ENCODE measurements at regions not wholly inside any gene's neighbourhood (a gene's known extent, or its start where the extent isn't known, plus 50 kb on each side); places are given as distances from the start of the nearest gene placed in this dataset.

DNA sequence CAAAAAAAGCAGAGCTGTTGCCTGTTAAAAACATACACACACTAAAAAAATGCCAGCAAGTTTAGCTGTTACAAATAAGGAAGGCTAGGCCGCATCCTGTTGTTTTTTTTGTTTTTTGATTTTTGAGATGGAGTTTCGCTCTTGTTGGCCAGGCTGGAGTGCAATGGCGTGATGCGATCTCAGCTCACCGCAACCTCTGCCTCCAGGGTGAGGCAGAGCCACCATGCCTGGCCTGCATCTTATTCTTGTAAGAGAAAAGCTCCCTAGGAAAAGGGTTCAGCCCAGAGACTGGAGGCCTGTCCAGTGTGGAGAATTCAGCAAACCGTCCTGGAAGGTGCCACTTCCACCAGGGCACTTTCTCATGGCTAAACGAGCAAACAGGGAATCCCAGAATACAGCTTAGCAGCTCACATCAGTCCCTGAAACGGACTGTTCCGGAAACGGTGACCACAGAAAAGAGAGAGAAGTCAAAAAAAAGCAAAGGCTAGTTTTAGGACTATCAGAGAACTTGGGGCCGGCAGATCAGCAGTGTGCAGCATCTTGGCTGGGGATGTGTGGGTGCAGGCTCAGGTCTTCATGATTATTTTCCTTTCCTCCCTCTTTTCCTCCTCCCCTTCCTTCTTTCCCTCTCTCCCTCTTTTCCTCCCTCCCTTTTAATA is 283.6 kb downstream of the AJAP1 start:
- Histone ChIP-seq H3K4me3 (ENCODE audit: low read depth, low read length) (no peak overlapping the region), H3K27ac (ENCODE audit: low read depth, low read length) (no peak overlapping the region), H3K4me1 (ENCODE audit: control insufficient read depth, insufficient read depth, low read length) (peaks cover 6% of the 10 kb centered on the region), H3K36me3 (ENCODE audit: control insufficient read depth, insufficient read depth, low read length) (no peaks in the 10 kb centered on the region), H3K9ac (ENCODE audit: low read depth, low read length) (no peak overlapping the region), H3K27me3 (ENCODE audit: control insufficient read depth, insufficient read depth, low read length) (no peaks in the 10 kb centered on the region), H3K9me3 (ENCODE audit: control insufficient read depth, insufficient read depth, low read length) (peaks cover 6% of the 10 kb centered on the region)

GRCh38 chr1:4935807-4936206 is 281.4 kb downstream of the AJAP1 start:
- Histone ChIP-seq H3K9ac (ENCODE audit: low read depth, low read length) (no peak overlapping the region), H3K27me3 (ENCODE audit: control insufficient read depth, insufficient read depth, low read length) (no peaks in the 10 kb centered on the region), H3K9me3 (ENCODE audit: control insufficient read depth, insufficient read depth, low read length) (peaks cover 6% of the 10 kb centered on the region)

DNA sequence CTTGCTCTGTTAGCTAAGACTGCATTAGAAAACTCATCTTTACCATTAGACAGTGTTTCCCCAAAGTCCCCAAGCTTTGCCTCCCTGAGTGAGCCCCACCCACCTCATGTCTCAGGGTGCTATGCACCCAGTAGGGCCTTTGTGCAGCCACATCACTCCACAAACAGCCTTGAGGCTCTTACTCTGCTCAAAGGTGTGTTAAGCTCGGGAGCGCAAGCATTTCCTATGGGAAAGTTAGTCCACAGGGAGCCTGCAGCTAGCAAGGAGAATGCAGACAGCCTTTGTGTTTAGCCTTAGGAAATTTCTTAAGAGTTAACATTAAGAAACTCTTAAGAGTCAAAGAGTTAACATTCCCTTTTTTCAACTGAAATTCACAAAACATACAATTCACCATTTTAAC is 278.8 kb downstream of the AJAP1 start:
- H3K4me3 ChIP-seq (ENCODE audit: low read depth, low read length), result no peak overlapping the region
- H3K4me1 ChIP-seq (ENCODE audit: control insufficient read depth, insufficient read depth, low read length), result peaks cover 15% of the 10 kb centered on the region
- H3K27ac ChIP-seq (ENCODE audit: low read depth, low read length), result no peak overlapping the region
- H3K9me3 ChIP-seq (ENCODE audit: control insufficient read depth, insufficient read depth, low read length), result no peaks in the 10 kb centered on the region
- no peaks in the 10 kb centered on the region for H3K36me3 ChIP-seq (ENCODE audit: control insufficient read depth, insufficient read depth, low read length)
- no peak overlapping the region for H3K9ac ChIP-seq (ENCODE audit: low read depth, low read length)
- no peaks in the 10 kb centered on the region for H3K27me3 ChIP-seq (ENCODE audit: control insufficient read depth, insufficient read depth, low read length)

More at GRCh38 chr1:4935807-4936206, 281.4 kb downstream of the AJAP1 start:
- Histone ChIP-seq H3K27ac (ENCODE audit: low read depth, low read length) (no peak overlapping the region), H3K36me3 (ENCODE audit: control insufficient read depth, insufficient read depth, low read length) (no peaks in the 10 kb centered on the region), H3K4me3 (ENCODE audit: low read depth, low read length) (no peak overlapping the region), H3K4me1 (ENCODE audit: control insufficient read depth, insufficient read depth, low read length) (peaks cover 15% of the 10 kb centered on the region)

DNA sequence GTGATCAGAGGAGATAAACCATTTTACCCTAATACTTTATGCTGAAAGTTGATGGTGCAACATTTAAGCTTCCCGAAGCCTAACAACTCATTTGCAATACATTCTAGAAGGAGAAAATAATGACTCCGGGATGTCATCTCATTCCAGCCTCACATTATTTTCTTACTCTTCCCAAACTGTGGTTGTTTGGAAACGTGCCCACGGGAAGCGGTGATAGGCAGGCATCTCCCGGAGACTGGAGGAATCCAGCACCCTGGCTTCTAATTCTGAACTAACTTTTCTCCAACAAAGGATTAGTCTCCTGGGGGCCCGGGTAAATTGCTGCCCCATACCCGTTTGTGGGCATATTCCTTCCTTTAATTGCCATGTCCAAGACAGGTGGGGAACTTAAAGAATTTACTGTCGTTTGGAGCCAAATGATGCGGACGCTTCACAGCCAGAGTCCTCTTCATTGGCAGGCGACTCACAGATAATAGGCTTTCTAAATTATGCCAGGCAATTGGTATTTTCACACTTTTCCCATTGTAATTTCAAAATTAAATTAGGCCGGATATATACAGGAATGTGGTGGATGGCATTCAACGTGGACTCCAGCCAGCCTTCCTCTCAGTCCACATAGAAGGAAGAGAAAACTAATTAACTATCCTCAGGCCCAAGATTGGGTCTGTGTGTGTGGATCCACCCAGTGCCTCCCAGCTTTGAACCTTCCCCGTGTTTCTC is 278.1 kb downstream of the AJAP1 start:
- H3K27me3 ChIP-seq (ENCODE audit: control insufficient read depth, insufficient read depth, low read length), result no peaks in the 10 kb centered on the region
- peaks cover 15% of the 10 kb centered on the region for H3K4me1 ChIP-seq (ENCODE audit: control insufficient read depth, insufficient read depth, low read length)
- no peaks in the 10 kb centered on the region for H3K9me3 ChIP-seq (ENCODE audit: control insufficient read depth, insufficient read depth, low read length)
- no peaks in the 10 kb centered on the region for H3K36me3 ChIP-seq (ENCODE audit: control insufficient read depth, insufficient read depth, low read length)
- no peak overlapping the region for H3K27ac ChIP-seq (ENCODE audit: low read depth, low read length)
- no peak overlapping the region for H3K9ac ChIP-seq (ENCODE audit: low read depth, low read length)
- no peak overlapping the region for H3K4me3 ChIP-seq (ENCODE audit: low read depth, low read length)

DNA sequence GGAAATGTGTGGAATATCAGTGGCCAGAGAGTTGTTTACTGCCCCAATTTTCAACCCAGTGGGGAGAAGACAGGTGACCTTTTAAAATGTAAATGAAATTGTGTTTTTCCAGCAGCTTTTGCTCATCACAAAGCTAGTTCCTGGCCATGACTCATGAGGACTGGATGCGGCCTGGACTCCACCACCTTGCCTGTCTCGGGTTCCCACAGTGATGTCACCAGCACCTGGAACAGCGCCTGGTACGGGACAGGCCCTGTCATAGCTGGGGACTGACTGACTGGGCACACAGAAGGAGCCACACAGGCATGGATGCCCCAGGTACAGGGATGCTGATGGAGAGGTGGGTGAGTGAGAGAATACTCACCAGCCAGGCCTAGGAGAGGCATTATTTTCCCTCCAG is 277.1 kb downstream of the AJAP1 start:
- Histone ChIP-seq H3K9me3 (ENCODE audit: control insufficient read depth, insufficient read depth, low read length) (no peaks in the 10 kb centered on the region), H3K36me3 (ENCODE audit: control insufficient read depth, insufficient read depth, low read length) (no peaks in the 10 kb centered on the region), H3K9ac (ENCODE audit: low read depth, low read length) (no peak overlapping the region), H3K4me3 (ENCODE audit: low read depth, low read length) (no peak overlapping the region), H3K27me3 (ENCODE audit: control insufficient read depth, insufficient read depth, low read length) (no peaks in the 10 kb centered on the region), H3K4me1 (ENCODE audit: control insufficient read depth, insufficient read depth, low read length) (peaks cover 15% of the 10 kb centered on the region), H3K27ac (ENCODE audit: low read depth, low read length) (no peak overlapping the region)

- no peaks in the 10 kb centered on the region for H3K36me3 ChIP-seq (ENCODE audit: control insufficient read depth, insufficient read depth, low read length)
Observed at GRCh38 chr1:4928186-4928585, 273.8 kb downstream of the AJAP1 start.

GRCh38 chr1:4924356-4924755 is 269.9 kb downstream of the AJAP1 start:
- H3K9me3 ChIP-seq (ENCODE audit: control insufficient read depth, insufficient read depth, low read length), result peaks cover 14% of the 10 kb centered on the region
- H3K9ac ChIP-seq (ENCODE audit: low read depth, low read length), result no peak overlapping the region
- no peak overlapping the region for H3K4me3 ChIP-seq (ENCODE audit: low read depth, low read length)
- H3K27ac ChIP-seq (ENCODE audit: low read depth, low read length), result no peak overlapping the region
- H3K4me1 ChIP-seq (ENCODE audit: control insufficient read depth, insufficient read depth, low read length), result no peaks in the 10 kb centered on the region
- no peaks in the 10 kb centered on the region for H3K27me3 ChIP-seq (ENCODE audit: control insufficient read depth, insufficient read depth, low read length)
- H3K36me3 ChIP-seq (ENCODE audit: control insufficient read depth, insufficient read depth, low read length), result no peaks in the 10 kb centered on the region

More at GRCh38 chr1:4928186-4928585, 273.8 kb downstream of the AJAP1 start:
- H3K4me3 ChIP-seq (ENCODE audit: low read depth, low read length), result no peak overlapping the region
- no peaks in the 10 kb centered on the region for H3K9me3 ChIP-seq (ENCODE audit: control insufficient read depth, insufficient read depth, low read length)
- H3K9ac ChIP-seq (ENCODE audit: low read depth, low read length), result no peak overlapping the region
- no peak overlapping the region for H3K27ac ChIP-seq (ENCODE audit: low read depth, low read length)
- peaks cover 11% of the 10 kb centered on the region for H3K4me1 ChIP-seq (ENCODE audit: control insufficient read depth, insufficient read depth, low read length)
- no peaks in the 10 kb centered on the region for H3K27me3 ChIP-seq (ENCODE audit: control insufficient read depth, insufficient read depth, low read length)

- H3K9ac ChIP-seq (ENCODE audit: low read depth, low read length), result no peak overlapping the region
- no peaks in the 10 kb centered on the region for H3K36me3 ChIP-seq (ENCODE audit: control insufficient read depth, insufficient read depth, low read length)
- peaks cover 17% of the 10 kb centered on the region for H3K9me3 ChIP-seq (ENCODE audit: control insufficient read depth, insufficient read depth, low read length)
- no peak overlapping the region for H3K4me3 ChIP-seq (ENCODE audit: low read depth, low read length)
- H3K27me3 ChIP-seq (ENCODE audit: control insufficient read depth, insufficient read depth, low read length), result no peaks in the 10 kb centered on the region
- no peaks in the 10 kb centered on the region for H3K4me1 ChIP-seq (ENCODE audit: control insufficient read depth, insufficient read depth, low read length)
- no peak overlapping the region for H3K27ac ChIP-seq (ENCODE audit: low read depth, low read length)
Observed at GRCh38 chr1:4916610-4917009, 262.2 kb downstream of the AJAP1 start.

DNA sequence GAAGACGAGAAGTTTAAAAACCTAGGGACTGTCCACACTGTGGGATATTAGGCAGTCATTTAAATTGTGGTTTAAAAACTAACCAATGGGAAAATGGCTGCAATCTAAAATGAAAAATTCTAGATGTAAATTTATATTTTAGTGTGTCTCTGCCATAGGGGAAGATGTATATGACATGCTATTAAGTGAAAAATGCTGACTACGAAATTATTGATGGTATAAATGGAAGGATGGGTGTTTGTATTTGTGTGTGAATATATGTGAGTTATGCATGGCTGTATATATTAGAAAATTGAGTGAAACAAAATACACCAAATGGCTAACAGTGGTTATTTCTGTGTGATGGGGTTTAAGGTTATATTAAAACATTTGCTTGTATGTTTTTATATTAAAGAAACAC is 260.7 kb downstream of the AJAP1 start:
- Histone ChIP-seq H3K9ac (ENCODE audit: low read depth, low read length) (no peak overlapping the region), H3K27ac (ENCODE audit: low read depth, low read length) (no peak overlapping the region), H3K27me3 (ENCODE audit: control insufficient read depth, insufficient read depth, low read length) (no peaks in the 10 kb centered on the region), H3K4me1 (ENCODE audit: control insufficient read depth, insufficient read depth, low read length) (no peaks in the 10 kb centered on the region), H3K4me3 (ENCODE audit: low read depth, low read length) (no peak overlapping the region), H3K36me3 (ENCODE audit: control insufficient read depth, insufficient read depth, low read length) (no peaks in the 10 kb centered on the region), H3K9me3 (ENCODE audit: control insufficient read depth, insufficient read depth, low read length) (peaks cover 11% of the 10 kb centered on the region)

- Histone ChIP-seq H3K27ac (ENCODE audit: low read depth, low read length) (no peak overlapping the region), H3K4me3 (ENCODE audit: low read depth, low read length) (no peak overlapping the region), H3K27me3 (ENCODE audit: control insufficient read depth, insufficient read depth, low read length) (no peaks in the 10 kb centered on the region)
Observed at GRCh38 chr1:4908486-4908885, 254.1 kb downstream of the AJAP1 start.

GRCh38 chr1:4894566-4894965 is 240.2 kb downstream of the AJAP1 start:
- H3K36me3 ChIP-seq (ENCODE audit: control insufficient read depth, insufficient read depth, low read length), result no peaks in the 10 kb centered on the region
- H3K27me3 ChIP-seq (ENCODE audit: control insufficient read depth, insufficient read depth, low read length), result no peaks in the 10 kb centered on the region
- no peak overlapping the region for H3K9ac ChIP-seq (ENCODE audit: low read depth, low read length)
- H3K4me1 ChIP-seq (ENCODE audit: control insufficient read depth, insufficient read depth, low read length), result no peaks in the 10 kb centered on the region
- H3K9me3 ChIP-seq (ENCODE audit: control insufficient read depth, insufficient read depth, low read length), result no peaks in the 10 kb centered on the region; the same call in 1 of the 2 replicates
- H3K4me3 ChIP-seq (ENCODE audit: low read depth, low read length), result no peak overlapping the region
- no peak overlapping the region for H3K27ac ChIP-seq (ENCODE audit: low read depth, low read length)

More at GRCh38 chr1:4908486-4908885, 254.1 kb downstream of the AJAP1 start:
- Histone ChIP-seq H3K4me1 (ENCODE audit: control insufficient read depth, insufficient read depth, low read length) (no peaks in the 10 kb centered on the region), H3K9me3 (ENCODE audit: control insufficient read depth, insufficient read depth, low read length) (peaks cover 2% of the 10 kb centered on the region), H3K36me3 (ENCODE audit: control insufficient read depth, insufficient read depth, low read length) (no peaks in the 10 kb centered on the region), H3K9ac (ENCODE audit: low read depth, low read length) (no peak overlapping the region)

Measured in HUES48 (cell line).